GF-D8 (cell line): ENCODE measurements at regions not wholly inside any gene's neighbourhood (a gene's known extent, or its start where the extent isn't known, plus 50 kb on each side); places are given as distances from the start of the nearest gene placed in this dataset.

Experiments
- DNase-seq: peaks from one replicate; lab custom pipeline; 2025; lab: John Stamatoyannopoulos, UW

DNA sequence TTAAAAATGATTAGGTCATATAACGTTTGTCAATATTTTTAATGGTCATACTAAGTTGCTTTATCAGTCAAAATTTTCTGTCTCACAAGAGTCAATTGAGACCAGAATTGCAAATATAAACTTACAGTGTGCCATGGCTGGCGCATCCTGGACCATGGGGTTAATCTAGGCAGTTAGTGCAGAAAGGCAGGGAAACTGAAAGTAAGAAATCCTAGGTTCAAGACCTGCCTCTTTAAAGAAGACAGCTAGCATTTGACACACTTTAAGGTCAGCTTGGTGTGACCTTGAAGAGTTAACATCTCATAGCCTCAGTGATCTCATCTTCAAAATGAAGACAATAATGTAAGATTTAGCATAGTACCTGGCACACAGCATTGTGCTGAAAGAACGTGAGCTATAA is 210.0 kb upstream of the DAB1 start:
- no peak for DNase-seq

DNA sequence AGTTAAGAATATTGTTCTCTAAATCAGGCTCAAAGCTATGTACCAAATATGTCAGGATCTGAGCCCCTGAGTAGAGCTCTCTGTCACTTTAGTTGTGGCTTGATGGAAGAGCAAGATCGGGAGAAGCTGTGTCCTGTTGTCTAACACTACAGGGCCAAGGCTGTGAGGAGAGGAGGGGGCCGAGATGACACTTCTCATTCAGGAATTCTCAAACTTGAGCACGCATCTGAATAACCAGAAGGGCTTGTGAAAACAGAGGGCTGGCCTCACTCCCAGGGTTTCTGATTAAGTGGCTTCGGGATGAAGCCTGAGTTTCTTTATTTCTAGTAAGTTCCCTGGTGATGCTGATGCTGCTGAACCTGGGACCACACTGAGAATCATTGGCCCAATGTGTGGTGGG is 209.2 kb upstream of the DAB1 start:
- DNase-seq = no peak

DNA sequence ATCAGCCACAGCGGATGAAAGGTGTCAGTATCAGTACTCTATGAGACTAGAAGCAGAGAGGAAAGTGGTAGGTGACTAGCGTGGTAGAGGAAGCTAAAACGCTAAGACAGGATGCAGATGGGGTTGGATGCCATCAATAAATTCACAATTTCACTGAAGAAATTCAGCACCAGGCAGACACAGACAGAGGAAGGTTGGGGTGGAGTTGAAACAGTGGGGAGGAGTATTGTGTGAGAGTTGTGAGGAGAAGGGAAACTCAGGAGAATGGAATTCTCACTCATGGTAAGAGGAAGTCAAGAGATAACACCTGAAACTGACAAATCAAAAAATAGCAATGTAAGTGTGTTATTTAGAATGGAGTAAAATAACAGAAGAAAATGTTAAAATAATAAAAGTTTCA is 208.5 kb upstream of the DAB1 start:
- no peak for DNase-seq

DNA sequence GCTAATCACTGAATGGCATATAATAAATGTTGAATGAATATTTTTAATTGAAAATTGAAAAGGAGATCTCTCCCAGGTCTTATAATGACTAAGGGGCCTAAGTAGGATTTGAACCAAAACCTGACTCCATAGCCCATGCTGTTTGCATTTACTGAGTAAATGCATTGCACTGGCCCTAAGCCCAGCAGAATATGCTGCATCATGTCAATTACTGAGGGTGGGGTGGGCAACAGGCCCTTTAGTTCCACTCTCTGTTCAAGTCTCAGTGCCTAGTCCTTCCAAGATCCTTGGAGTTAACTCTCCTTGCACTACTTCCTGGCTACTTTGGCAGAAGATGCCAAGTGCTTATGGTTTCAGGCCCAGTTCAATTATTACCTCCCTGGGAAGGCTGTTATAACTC is 203.8 kb upstream of the DAB1 start:
- DNase-seq = no peak

DNA sequence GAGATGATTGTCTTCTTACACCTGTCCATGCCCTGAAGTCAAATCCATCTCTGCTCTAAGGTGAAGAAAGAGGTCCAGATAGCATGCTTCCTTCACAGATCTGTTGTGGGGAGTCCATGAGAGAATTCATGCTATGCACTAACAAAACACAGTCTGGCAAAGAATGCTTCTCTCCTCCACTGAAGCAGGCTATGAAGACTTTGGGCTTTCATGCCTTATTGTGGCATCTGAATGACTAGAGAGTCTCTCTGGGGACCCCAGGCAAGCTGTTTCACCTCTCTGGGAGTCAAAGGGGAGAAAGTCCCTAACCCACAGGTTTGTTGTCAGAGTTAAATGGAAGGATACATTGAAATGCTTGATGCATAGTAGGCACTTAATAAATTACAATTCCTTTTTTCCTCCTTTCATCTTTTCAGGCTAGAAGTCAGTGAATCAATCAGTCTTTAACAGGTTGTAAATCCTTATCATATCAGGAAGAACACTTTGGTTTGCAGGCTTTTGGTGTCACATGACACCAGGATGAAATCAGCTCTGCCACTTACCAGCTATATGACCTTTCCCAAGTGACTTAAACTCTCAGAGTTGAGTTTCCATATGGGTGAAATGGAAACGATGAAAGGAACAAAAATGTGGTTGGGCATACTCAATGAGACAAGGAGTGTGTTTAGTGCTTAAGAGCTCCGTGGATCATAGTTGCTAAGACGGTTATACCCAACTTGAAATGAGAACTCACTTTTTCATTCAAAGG is 200.1 kb upstream of the DAB1 start:
- no peak for DNase-seq

DNA sequence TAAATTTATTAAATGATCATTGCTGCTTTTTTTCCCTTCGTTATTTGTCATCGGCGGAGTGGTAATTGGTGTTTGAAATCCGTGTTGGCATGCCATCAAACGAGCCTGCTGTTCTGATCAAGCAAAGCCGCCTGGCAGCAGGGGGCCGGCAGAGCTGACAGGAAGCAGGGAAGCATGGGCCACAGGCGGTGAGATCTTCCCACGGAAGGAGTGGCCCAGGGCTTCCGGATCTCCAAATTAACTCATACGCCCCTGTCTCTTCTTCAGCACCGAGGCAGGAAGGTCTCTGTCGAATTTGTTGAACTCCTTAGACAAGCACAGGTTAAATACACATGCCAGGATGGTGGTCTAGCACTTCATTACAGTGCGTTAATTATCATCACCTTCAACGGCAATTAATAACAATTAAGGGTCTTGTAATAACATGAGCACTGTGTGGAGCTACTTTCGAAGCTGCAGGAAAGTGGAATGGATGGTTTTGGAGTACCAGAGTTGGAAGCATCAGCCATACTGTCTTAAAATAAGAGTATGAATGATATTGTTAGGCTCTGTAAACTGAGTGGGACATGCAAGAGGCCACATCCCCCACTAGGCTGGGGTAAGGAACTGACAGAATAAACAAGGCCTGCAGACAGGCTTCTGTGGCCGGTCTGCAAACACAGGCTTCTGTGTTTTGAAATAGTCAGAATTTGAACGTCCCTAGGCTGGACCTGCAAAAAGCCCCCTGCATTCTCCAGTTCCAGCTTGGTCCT is 199.4 kb upstream of the DAB1 start:
- no peak for DNase-seq

DNA sequence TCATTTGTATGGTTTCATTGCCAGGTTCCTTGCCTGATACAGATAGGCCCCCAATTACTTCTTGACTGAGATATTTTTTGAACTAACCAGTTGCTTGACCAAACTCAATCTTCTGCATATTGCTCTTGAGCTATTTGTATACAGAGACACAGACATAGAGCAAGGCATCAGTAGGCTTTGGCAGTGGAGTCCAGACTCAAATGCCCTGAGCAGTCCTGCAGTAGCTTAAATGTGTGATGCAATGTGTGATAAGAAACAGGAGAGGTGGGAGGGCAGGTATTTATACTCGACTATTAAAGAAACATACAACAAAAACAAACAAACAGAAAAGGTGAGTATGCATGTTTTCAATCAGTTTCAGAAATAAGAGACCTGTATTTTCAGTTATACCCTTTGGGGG is 197.9 kb upstream of the DAB1 start:
- DNase-seq = no peak

DNA sequence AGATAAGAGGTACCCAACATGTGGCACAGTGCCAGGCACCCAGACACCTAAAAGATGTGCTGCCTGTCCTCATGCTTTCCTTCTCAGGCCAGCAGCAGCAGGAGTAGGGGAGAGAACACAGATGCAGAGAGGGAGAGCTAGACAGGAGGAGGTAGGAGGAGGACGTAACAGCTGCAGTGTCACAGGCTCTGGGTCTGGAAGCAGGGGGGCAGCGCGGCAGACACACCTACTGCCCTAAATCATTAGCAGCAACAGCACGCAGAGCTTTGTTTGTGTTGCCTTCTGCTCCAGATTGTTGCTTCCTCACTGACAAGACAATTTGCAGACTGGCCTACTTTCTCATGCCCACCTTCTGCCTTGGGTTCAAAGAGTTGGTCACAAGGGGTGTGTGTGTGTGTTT is 196.7 kb upstream of the DAB1 start:
- no peak for DNase-seq

DNA sequence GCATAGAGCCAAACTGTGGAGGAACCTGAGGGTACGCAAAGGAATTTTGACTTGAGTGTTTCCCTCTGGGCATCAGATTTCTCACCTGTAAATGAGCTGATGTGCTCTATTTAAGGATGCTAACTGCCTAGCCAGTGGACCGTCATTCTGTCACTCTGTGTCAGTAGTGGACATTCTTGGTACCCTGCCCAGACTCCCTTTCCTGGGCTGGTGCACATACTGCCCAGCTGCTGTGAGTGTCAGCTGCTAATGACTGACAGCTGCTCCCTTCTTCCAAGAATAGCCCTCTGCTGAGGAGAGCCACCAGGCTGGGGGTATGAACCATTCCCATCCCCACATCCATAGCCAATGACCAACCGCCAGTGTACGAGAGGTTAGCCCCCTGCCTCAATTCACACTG is 193.1 kb upstream of the DAB1 start:
- no peak for DNase-seq

DNA sequence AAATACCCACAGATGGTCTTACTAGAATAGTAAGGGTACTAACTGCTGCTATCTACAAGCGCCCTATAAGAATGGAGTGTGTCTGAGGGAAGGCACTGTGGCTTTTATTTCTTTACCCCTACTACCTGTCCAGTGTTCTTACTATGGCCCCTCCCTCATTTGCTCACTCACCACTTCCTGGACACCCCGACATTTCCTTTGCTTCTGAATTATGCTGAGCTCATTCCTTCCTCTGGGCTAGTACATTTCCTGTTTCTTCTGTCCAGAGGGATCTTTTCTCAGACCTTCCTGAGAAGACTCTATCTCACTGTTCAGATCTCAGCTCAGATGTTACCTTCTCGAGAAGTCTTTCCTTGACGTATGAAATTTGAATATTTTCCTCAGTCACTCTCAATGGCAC is 192.1 kb upstream of the DAB1 start:
- DNase-seq = no peak

DNA sequence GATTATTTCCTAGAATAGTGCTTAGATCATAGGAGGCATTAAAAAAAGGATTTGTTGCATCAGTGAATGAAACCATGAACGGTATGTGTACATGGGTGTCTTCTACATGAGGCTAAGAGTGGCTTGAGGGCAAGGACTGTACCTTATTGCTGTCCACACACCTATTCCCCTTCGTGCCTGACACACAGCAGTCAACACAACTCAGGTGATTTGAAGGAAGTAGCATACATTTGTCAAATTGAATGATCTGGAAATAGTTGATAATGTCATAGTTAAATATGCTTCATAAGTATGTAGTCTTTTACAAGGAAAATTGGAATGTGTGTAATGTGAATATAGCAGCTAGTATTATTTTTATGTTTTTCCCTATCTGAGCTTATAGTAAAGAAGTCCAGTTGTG is 189.0 kb upstream of the DAB1 start:
- no peak for DNase-seq

DNA sequence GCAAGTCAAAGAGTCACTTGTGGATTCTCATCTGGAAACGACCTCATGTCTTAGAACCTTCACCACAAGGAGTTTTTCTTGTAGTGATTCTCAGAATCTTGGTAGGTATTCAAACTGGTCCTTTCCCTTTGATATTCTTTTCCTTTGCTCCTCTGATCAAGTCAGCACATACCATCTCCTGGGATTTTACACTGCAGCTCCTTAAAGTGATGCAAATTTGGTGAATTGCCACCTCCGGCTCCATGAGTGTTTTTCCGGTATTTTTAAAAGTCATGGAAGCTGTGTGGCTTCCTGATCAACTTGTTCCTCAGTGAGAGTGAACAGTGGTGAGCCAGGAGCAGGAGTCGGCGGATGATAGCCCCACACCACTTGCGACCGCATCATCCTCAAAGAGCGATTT is 182.1 kb upstream of the DAB1 start:
- no peak for DNase-seq

DNA sequence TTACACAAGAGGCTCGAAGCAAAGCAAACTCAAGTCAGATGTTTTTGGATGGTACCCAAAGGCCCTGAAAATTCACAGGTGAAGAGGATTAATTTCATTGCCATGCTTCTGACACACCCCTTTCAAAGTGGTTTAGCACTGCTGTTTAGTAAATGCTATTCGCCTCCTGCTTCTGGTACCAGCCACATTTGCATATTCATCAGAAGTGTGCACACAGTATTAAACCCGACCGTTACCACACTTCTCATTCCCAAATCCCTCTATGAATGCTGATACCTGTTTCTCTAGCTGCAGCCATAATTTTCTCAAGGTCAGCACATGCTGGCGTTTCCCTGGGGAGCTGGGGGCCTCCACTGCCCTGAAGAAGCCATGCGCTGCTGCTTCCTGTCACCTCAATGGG is 179.8 kb upstream of the DAB1 start:
- no peak for DNase-seq

DNA sequence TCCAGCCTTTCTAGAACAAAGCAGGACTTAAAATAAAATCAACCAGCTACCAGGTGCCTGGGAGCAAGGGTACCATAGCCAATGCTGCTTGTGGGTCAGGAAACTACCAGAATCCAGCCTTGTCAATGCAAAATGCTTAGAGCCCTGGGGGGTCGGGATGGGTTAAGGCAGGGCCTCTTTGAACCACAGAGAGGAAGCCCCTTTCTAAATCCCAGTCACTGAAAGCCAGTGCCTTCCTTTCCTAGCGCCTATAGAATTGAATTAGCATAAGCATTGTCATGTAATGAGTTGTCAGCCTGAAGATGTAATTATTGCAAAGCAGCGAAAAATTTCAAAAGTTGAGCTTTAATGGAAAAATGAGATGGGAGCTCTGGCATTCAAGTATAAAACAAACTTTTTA is 176.6 kb upstream of the DAB1 start:
- DNase-seq = no peak

DNA sequence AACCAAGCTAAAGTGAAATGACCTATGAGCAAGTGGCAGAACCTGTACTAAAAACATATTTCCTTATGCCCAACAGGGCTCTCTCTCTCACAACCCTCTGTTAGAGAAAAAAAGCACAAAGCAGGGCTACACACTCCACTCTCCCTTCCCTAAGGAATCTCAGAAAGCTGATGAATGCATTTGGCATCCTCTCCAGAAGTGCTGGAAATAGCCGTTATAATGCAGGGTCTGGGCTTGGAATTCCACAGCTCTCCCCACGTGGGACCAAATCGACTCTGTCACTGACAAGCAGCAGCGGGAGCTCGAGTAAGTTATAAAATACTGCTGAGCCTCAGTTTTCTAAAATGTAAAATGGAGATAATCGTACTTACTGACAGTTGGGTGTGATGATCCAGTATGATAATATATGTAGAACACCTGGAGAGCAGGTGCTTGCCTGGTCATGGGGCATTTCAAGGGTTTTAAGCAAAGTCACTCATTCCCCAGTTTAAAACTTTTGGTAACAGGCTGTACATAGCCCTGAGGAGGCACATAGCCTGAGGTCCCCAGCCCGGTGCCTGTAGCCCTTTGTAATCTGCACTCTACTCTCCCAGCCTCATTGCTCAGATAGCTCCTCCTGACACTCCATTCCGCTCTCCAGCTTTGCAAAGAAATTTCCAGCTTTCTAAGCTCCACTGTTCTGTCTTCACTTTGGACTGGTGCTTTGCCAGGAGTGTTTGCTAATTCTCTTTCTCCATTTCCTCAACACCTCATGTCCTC is 175.6 kb upstream of the DAB1 start:
- no peak for DNase-seq

DNA sequence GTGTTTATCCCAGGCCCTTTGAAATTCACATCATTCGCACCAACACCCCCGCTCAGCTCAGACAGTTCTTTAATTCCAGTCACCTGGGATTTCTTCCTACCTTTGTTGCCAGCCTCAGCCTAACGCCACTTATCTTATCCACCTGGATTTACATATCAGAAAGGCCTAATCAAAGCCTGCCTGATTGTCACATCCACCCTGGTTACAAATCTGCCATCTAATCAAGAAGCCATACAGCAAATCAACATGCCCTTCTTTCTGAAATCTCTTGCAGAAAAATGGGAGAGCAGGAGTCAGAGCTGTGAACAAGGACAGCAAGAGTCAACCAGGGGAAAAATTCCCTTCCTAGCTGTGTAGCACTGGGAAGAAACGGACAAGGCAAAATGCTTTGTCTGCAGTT is 173.2 kb upstream of the DAB1 start:
- DNase-seq = no peak

DNA sequence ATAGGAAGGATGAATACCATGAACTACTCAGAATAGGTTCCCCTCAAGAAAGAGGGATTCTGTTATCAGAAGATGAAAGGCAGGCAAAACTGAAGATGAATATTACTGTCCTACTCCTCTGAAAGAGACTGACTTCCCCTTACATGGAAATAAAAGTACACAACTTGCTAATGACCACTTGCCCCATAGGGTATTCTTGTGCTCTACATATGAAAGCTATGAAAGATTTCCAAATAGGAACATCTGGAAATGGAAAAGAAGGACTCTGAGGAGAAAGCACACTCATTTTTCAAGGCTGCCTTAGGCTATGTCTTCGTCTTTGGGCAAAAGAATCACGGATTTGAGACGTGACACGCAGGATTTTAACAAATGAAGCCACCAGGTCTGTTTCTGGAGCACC is 170.1 kb upstream of the DAB1 start:
- DNase-seq = no peak

DNA sequence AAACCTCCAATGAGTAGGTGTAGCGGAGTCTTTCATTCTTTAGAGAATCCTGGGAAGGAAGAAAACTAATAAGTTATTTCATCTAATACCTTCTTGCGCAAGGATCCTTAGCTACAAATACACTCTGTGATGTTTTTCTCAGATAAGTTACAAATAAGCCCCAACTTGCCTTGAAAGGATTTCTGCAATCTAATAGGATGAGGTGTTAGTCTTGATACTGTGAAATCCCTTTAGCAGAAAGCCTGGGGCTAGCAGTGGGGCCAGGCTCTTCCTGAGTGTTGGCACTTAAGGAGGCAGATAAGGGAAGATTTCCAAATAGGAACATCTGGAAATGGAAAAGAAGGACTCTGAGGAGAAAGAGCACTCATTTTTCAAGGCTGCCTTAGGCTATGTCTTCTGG is 168.0 kb upstream of the DAB1 start:
- no peak for DNase-seq

DNA sequence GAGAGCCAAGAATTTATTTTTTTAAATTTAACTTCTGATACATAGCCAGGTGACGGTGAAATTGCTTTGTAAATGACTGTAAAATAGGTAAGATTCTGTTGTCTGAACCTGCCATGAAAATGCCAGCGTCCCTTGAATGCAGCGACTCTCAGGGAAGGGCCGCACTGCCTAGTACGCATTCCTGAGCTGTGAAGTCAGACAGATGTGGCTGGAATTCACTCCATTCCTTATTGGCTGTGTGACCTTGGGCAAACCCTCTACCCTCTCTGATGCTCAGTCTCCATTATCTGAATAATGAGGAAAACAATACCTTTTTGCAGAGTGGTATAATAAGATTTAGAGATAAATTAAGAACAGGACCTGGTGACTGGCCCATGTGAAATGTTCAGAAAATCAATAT is 167.1 kb upstream of the DAB1 start:
- DNase-seq = no peak

DNA sequence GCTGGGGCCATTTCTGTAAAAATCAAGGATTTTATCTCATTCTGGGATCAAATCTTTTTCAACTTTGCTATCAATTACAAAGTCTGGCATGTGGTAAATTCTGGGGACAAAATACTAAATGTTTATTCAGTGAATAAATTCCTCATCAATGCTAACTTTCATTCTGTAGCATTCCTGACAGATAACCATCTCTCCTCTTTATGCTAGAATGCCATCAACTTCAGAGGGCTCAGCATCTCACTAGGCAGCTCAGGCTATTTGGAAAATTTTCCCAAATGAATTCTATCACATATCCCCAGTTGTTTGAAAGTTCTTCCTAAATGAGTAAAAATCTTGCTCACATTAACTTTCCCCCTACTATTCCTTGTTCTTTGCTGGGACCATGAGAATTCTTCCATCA is 163.0 kb upstream of the DAB1 start:
- no peak for DNase-seq

DNA sequence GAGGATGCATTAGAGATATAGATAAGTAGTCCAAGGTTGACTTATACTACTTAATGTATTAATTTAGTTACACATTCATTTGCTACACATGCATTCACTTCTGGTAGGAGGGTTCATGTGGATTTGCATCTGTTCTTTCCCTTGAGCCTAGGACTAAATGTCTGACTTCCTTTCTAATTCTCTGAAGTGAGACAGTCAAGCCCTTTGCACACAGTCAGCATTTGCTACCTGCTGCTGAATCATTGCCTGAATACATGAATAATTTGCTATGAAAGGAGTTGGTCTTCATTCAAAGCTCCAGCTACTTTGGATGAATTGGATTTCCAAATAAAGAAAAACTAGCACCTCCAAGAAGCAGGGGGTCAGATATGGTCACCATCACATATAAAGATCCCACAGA is 154.8 kb upstream of the DAB1 start:
- DNase-seq = no peak

DNA sequence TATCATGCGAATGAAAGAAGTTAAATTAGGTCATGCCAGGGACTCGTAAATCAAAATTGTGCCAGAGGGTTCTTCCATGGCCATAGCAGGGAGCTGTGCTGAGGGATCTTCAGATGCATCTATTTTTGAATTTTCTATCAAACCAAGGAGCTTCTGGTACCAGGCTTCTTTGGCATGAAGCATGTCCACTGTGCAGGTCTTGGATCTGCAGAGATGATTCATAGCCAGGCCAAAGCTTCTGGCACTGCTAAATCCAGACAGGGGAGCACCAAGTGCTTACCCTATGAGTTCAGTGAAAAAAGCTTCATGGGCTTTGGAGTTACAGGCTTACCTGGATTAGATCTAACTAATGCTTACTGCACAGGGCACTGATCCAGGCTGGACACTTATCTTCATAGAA is 154.2 kb upstream of the DAB1 start:
- no peak for DNase-seq

DNA sequence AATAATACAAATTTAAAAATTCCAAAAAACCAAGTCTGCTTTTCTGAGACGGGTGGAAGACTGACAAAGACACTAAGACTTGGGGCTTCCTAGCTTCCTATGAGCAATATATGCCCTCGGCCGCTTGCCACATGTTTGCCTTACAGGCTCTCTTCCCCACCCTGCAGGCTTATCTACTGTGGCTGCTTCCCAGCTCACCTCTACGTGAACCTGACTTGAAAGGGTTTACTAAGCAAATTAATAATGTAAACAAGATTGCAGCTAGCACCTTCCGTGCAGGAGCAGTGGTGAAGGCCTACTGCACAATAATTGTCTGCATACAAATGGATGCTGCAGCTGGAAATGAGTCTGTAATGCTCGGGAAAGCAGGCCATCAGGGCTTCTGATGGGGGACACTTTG is 152.9 kb upstream of the DAB1 start:
- DNase-seq = no peak
